Lower leg skin (tissue), 4 donors: ENCODE measurements at regions not wholly inside any gene's neighbourhood (a gene's known extent, or its start where the extent isn't known, plus 50 kb on each side); places are given as distances from the start of the nearest gene placed in this dataset.

ENCODE experiments used
- DNase-seq, 2 donors: peaks; one replicate each; pipeline ENCODE4 v3.0.0-alpha.2; 2019; ENCODE audit warnings: low spot score in 2 of 2
- H3K4me3 ChIP-seq: fragments of 200-600 bp; sonication (generic); 2 replicates; pipeline ENCODE4 v1.5.1; 2017; ENCODE audit warnings: mild to moderate bottlenecking, low read depth; ENCODE audit not compliant: poor library complexity, severe bottlenecking
- CTCF ChIP-seq, 3 donors: fragments of 450-650 bp; IDR thresholded peaks; one replicate each; pipeline ENCODE4 v1.5.1; 2016; ENCODE audit warnings: antibody characterized with exemption in 3 of 3, mild to moderate bottlenecking in 3 of 3, moderate library complexity in 2 of 3
- POLR2A ChIP-seq, 2 donors: fragments of 450-650 bp; IDR thresholded peaks; one replicate each; pipeline ENCODE4 v1.6.1; 2016 to 2017; ENCODE audit warnings: antibody characterized with exemption in 2 of 2, mild to moderate bottlenecking in 1 of 2, moderate library complexity in 1 of 2
- WGBS, 2 donors: methylation state at CpG; one replicate each; pipeline ENCODE4 v1.1.5; 2018; 5-methylcytosine and 5-hydroxymethylcytosine counted together
- intact Hi-C: fragments of 100-400 bp; cut with DNase I; formaldehyde crosslinking; loops from one replicate; pipeline ENCODE4 v1.15.0; 2023; ENCODE audit warnings: low total_unique reads

DNA sequence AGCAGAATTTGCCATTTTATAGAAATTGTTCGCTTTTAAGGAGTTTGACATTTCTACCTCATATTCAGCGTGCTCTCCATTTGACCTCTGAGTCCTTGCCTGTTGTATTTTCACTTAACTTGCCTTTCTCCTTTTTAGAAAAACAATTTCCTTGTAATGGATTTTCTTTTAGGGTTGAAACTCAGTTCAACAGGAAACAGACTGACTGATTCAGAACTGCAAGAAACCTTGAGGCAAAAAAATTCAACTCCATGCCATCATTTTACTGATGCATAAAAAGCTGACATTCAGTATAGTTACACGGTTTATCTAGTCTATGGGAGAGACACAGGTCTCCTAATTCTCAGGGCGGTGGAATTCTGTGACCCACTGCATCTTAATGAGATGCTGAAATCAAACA lies 59.8 kb downstream of the MRPS30 start:
- DNase-seq: no peak
- H3K4me3 ChIP-seq: no peak overlapping the region
- intact Hi-C loops: no loop called here
- no peak for TF ChIP-seq CTCF (IDR thresholded peaks at IDR 0.05)
- TF ChIP-seq POLR2A (IDR thresholded peaks at IDR 0.05): no peak
- WGBS, 2 donors: 36 to 52% methylated on average over 4 of the region's 4 CpGs

- TF ChIP-seq POLR2A (IDR thresholded peaks at IDR 0.05) (no peak), CTCF (IDR thresholded peaks at IDR 0.05) (no peak)
- DNase-seq: no peak
- WGBS, 2 donors: 48 to 51% methylated on average over 2 of the region's 2 CpGs
- no peak overlapping the region for H3K4me3 ChIP-seq
- intact Hi-C loops: no loop called here
Observed at GRCh38 chr5:44869928-44870327, 61.2 kb downstream of the MRPS30 start.

GRCh38 chr5:44870430-44870829 lies 61.7 kb downstream of the MRPS30 start:
- TF ChIP-seq POLR2A (IDR thresholded peaks at IDR 0.05): no peak
- TF ChIP-seq CTCF (IDR thresholded peaks at IDR 0.05): no peak
- intact Hi-C loops: no loop called here
- no peak overlapping the region for H3K4me3 ChIP-seq
- no peak for DNase-seq

- 75 to 82% methylated on average over 2 of the region's 2 CpGs for whole genome bisulfite sequencing, 2 donors
- H3K4me3 ChIP-seq: no peak overlapping the region
- DNase-seq: no peak
- TF ChIP-seq CTCF (IDR thresholded peaks at IDR 0.05) (no peak), POLR2A (IDR thresholded peaks at IDR 0.05) (no peak)
- intact Hi-C loops: no loop called here
Observed at GRCh38 chr5:44871401-44871800, 62.7 kb downstream of the MRPS30 start.

DNA sequence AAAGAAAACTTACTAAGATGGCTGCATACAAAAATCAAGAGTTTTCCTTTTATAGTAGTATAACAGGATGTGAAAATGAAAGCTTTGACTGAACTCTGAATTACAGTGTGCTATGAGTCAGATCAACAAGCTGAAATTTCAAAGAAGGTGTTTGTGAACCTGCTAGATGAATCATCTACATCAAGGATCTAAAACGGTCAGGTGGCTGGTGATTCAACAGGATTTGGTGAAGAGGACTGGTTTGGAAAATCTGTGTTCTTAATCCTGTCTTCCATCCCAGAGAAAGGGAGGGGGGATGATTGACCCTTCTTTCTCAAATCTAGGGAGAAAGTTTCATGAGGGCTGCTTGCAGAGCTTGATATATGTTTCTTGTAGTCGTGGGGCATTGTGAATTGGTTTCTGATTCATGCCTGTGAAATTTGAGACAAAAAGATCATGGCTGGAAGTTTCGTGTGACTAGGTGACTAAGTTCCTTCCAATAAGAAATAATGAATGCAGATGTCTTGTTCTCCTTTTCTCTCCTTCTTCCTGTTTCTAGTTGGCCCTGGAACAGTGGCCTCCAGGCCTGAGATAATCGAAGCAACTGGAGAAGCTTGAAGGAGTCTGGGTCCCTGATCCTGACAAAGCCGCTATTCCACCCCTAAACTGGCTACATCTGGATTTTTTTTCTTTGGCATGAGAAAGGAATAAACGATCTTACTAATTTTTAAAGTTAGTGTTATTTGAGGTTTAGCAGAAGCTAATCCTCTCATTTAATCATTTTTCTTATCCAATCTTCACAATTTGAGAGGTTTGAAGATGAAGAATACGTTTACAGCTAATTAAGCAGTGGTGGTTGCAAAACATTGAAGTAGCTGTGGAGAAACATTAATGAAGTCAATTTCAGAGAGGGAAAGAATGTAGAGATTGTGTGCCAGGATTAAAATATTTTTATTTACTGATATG lies 67.2 kb downstream of the MRPS30 start:
- no peak for DNase-seq
- no peak overlapping the region for H3K4me3 ChIP-seq
- 44 to 53% methylated on average over 7 of the region's 7 CpGs for WGBS, 2 donors
- TF ChIP-seq CTCF (IDR thresholded peaks at IDR 0.05) (no peak), POLR2A (IDR thresholded peaks at IDR 0.05) (no peak)
- intact Hi-C loops: no loop called here

GRCh38 chr5:44881266-44881665 lies 72.5 kb downstream of the MRPS30 start:
- TF ChIP-seq POLR2A (IDR thresholded peaks at IDR 0.05): no peak
- TF ChIP-seq CTCF (IDR thresholded peaks at IDR 0.05): no peak
- intact Hi-C loops: no loop called here
- WGBS, 2 donors: 70 to 78% methylated on average over 5 of the region's 5 CpGs
- no peak for DNase-seq
- H3K4me3 ChIP-seq: no peak overlapping the region
